K562 (cell line): ENCODE measurements at regions not wholly inside any gene's neighbourhood (a gene's known extent, or its start where the extent isn't known, plus 50 kb on each side); places are given as distances from the start of the nearest gene placed in this dataset.
A peak's percentile ranks its signal among the peaks of the same experiment; 100 is the strongest.

Source experiments
- ATAC-seq: fragments of 200-7000 bp; cut with Tn5 transposase; 3 replicates; pipeline ENCODE4 v1.9.1; 2020; ENCODE audit warnings: moderate library complexity
- BruUV-seq: library from RNA; stranded (reverse); fragments of 400-500 nt; replicated peaks from 2 replicates; lab custom pipeline; 2021; lab: Mats Ljungman, UMichigan
- CTCF ChIA-PET: fragments of 300-600 bp; formaldehyde crosslinking; extraction: SDS; loops from one replicate; lab custom pipeline; 2021; ENCODE audit warnings: low intra/inter-chr PET ratio; lab: Yijun Ruan, JAX
- POLR2A ChIA-PET: fragments of 300-600, 350-650 bp; sonication (Branson Sonifier 250); formaldehyde crosslinking; extraction: SDS; loops from one replicate; lab custom pipeline; 2021; ENCODE audit warnings: antibody characterized with exemption, inconsistent platforms; lab: Yijun Ruan, JAX
- DNase-seq, 4 experiments: peaks; one replicate each; pipeline versions ENCODE4 v3.0.0 to v3.0.0-alpha.2; 2011 to 2018; ENCODE audit warnings: low spot score in 3 of 4, mixed read lengths in 3 of 4; ENCODE audit errors: extremely low read depth in 1 of 4
- FAIRE-seq: peaks from 2 replicates; lab custom pipeline; 2011; peaks lifted over from hg19 to GRCh38; lab: Jason Lieb, UNC
- H2AFZ ChIP-seq: 2 replicates; pipeline ENCODE4 v1.6.0; 2011; ENCODE audit warnings: low read depth, low read length, control low read depth, inconsistent platforms
- H3K27ac ChIP-seq: fragments of 200-600 bp; 3 replicates; pipeline ENCODE4 v1.8.0; 2011; ENCODE audit warnings: low read depth, mild to moderate bottlenecking, control low read depth, inconsistent platforms, low read length, moderate library complexity, mixed read lengths; ENCODE audit errors: extremely low read depth
- H3K27me3 ChIP-seq, 2 experiments: fragments of 300-600 bp in 1 of 2; 2 replicates in 1 of 2; 3 replicates in 1 of 2; pipeline versions ENCODE4 v1.6.0 to v1.8.0; 2011; ENCODE audit warnings: inconsistent platforms in 2 of 2, low read length in 2 of 2, mild to moderate bottlenecking in 1 of 2, mixed read lengths in 1 of 2, moderate library complexity in 1 of 2; ENCODE audit not compliant: control insufficient read depth in 2 of 2, insufficient read depth in 2 of 2
- H3K36me3 ChIP-seq: fragments of 300-600 bp; 3 replicates; pipeline ENCODE4 v1.8.0; 2011; ENCODE audit warnings: mild to moderate bottlenecking, low read length, inconsistent platforms; ENCODE audit not compliant: control insufficient read depth, insufficient read depth
- H3K4me1 ChIP-seq, 2 experiments: fragments of 200-600 bp in 1 of 2; replicated peaks in 1 of 2; 2 replicates in 1 of 2; 3 replicates in 1 of 2; pipeline versions ENCODE4 v1.5.1 to v1.8.0; 2011; ENCODE audit warnings: inconsistent platforms in 2 of 2, low read length in 2 of 2, mild to moderate bottlenecking in 1 of 2, mixed read lengths in 1 of 2, moderate library complexity in 1 of 2; ENCODE audit not compliant: control insufficient read depth in 2 of 2, insufficient read depth in 2 of 2
- H3K4me2 ChIP-seq: 2 replicates; pipeline ENCODE4 v1.6.1; 2011; ENCODE audit warnings: low read length, control low read depth, inconsistent platforms, mixed read lengths; ENCODE audit not compliant: insufficient read depth
- H3K4me3 ChIP-seq: fragments of 200-600 bp; sonication (generic), shearing (Covaris generic); 2 replicates; pipeline ENCODE4 v1.5.1; 2016; ENCODE audit warnings: control low read depth, inconsistent platforms
- H3K79me2 ChIP-seq: fragments of 200-600 bp; 3 replicates; pipeline ENCODE4 v1.8.0; 2011; ENCODE audit warnings: low read length, inconsistent platforms; ENCODE audit not compliant: control insufficient read depth, insufficient read depth
- H3K9ac ChIP-seq, 2 experiments: 2 replicates each; pipeline versions ENCODE4 v1.6.0 to v1.6.1; 2011; ENCODE audit warnings: low read depth in 2 of 2, low read length in 2 of 2, control low read depth in 1 of 2, inconsistent platforms in 1 of 2, mild to moderate bottlenecking in 1 of 2, mixed read lengths in 1 of 2; ENCODE audit not compliant: insufficient read depth in 1 of 2
- H3K9me1 ChIP-seq: one replicate; pipeline ENCODE4 v1.6.0; 2011; ENCODE audit warnings: inconsistent platforms, mild to moderate bottlenecking, low read length, moderate library complexity; ENCODE audit not compliant: control insufficient read depth, insufficient read depth
- H3K9me3 ChIP-seq: replicated peaks from 2 replicates; pipeline ENCODE4 v1.5.1; 2011; ENCODE audit warnings: low read depth, low read length, inconsistent platforms; ENCODE audit not compliant: control insufficient read depth, insufficient read depth
- H4K20me1 ChIP-seq: replicated peaks from 2 replicates; pipeline ENCODE4 v1.6.1; 2011; ENCODE audit warnings: low read length, inconsistent platforms, mixed read lengths; ENCODE audit not compliant: control insufficient read depth, insufficient read depth
- C11orf30 ChIP-seq: fragments of 450-650 bp; IDR thresholded peaks from 2 replicates; pipeline ENCODE4 v1.6.1; 2016; ENCODE audit warnings: low read depth, mild to moderate bottlenecking
- CCAR2 ChIP-seq: fragments of 200-400 bp; formaldehyde crosslinking; IDR thresholded peaks from 2 replicates; pipeline ENCODE4 v1.6.1; 2017; ENCODE audit warnings: mild to moderate bottlenecking, low read depth, low read length
- MAFF ChIP-seq: IDR thresholded peaks from 2 replicates; pipeline ENCODE4 v1.6.1; 2012; ENCODE audit warnings: low read length, improper control_type of control experiment
- MAFG ChIP-seq: fragments of 450-650 bp; conservative IDR thresholded peaks from 2 replicates; pipeline ENCODE4 v1.6.1; 2016; ENCODE audit warnings: missing genetic modification characterization, missing compliant biosample characterization
- MAFK ChIP-seq: IDR thresholded peaks from 2 replicates; pipeline ENCODE4 v1.6.1; 2011; ENCODE audit warnings: low read length, improper control_type of control experiment
- MTA3 ChIP-seq: fragments of 450-650 bp; formaldehyde crosslinking; IDR thresholded peaks from 2 replicates; pipeline ENCODE4 v1.6.1; 2017; ENCODE audit warnings: mild to moderate bottlenecking, borderline replicate concordance
- NR3C1 ChIP-seq: sonication (generic); formaldehyde crosslinking; IDR thresholded peaks from 2 replicates; pipeline ENCODE4 v1.8.1; 2022; ENCODE audit warnings: missing genetic modification reagents
- POLR3A ChIP-seq: IDR thresholded peaks from 2 replicates; pipeline ENCODE4 v1.6.1; 2011; ENCODE audit warnings: borderline replicate concordance, mild to moderate bottlenecking, moderate library complexity; ENCODE audit not compliant: insufficient read length, insufficient read depth; ENCODE audit errors: extremely low read depth
- PTBP1 ChIP-seq: fragments of 200-400 bp; formaldehyde crosslinking; IDR thresholded peaks from 2 replicates; pipeline ENCODE4 v1.6.1; 2017; ENCODE audit warnings: low read depth, low read length
- RBBP5 ChIP-seq: fragments of 200-600 bp; sonication (generic); IDR thresholded peaks from 2 replicates; pipeline ENCODE4 v1.6.1; 2012; ENCODE audit warnings: borderline replicate concordance, mild to moderate bottlenecking, low read length, control low read depth, inconsistent platforms; ENCODE audit not compliant: insufficient read depth, poor library complexity, severe bottlenecking
- SMARCA4 ChIP-seq: fragments of 450-650 bp; IDR thresholded peaks from 2 replicates; pipeline ENCODE4 v1.6.1; 2016
- SNIP1 ChIP-seq: fragments of 450-650 bp; IDR thresholded peaks from 2 replicates; pipeline ENCODE4 v1.7.1; 2017; ENCODE audit warnings: low read depth, mild to moderate bottlenecking
- ZBTB11 ChIP-seq, 3 experiments: fragments of 200-800 bp in 1 of 3; fragments of 250-450 bp in 1 of 3; fragments of 450-650 bp in 1 of 3; sonication (Bioruptor Pico) in 1 of 3; sonication (Bioruptor generic) in 1 of 3; formaldehyde crosslinking in 1 of 3; IDR thresholded peaks; 2 replicates each; pipeline versions ENCODE4 v1.6.1 to v1.8.0; 2016 to 2022; ENCODE audit warnings: mild to moderate bottlenecking in 2 of 3, missing genetic modification characterization in 2 of 3, missing compliant biosample characterization in 1 of 3, moderate library complexity in 1 of 3
- ZNF316 ChIP-seq: fragments of 450-650 bp; IDR thresholded peaks from 2 replicates; pipeline ENCODE4 v1.6.1; 2016
- ZNF76 ChIP-seq: fragments of 250-450 bp; sonication (Bioruptor Pico); IDR thresholded peaks from 2 replicates; pipeline ENCODE4 v1.4.0; 2020; ENCODE audit warnings: mild to moderate bottlenecking, moderate library complexity, borderline replicate concordance
- in situ Hi-C: fragments of 300-500 bp; cut with MboI; formaldehyde crosslinking; loops from 4 replicates; pipeline ENCODE4 v1.15.0; 2018; ENCODE audit warnings: inconsistent platforms, mixed read lengths
- intact Hi-C: fragments of 100-400 bp; cut with micrococcal nuclease; formaldehyde crosslinking; loops from 2 replicates; pipeline ENCODE4 v1.14.2; 2022
- TF ChIP-seq, protein P1 (sequence below), 2 experiments: fragments of 250-450 bp in 1 of 2; fragments of 450-650 bp in 1 of 2; sonication (Bioruptor Pico) in 1 of 2; IDR thresholded peaks; 2 replicates each; pipeline versions ENCODE4 v1.6.1 to v1.8.0; 2016 to 2021; ENCODE audit warnings: mild to moderate bottlenecking in 2 of 2, moderate library complexity in 2 of 2, missing compliant biosample characterization in 1 of 2, missing genetic modification characterization in 1 of 2

- TF ChIP-seq RBBP5 (no peak), MTA3 (no peak), POLR3A (no peak), PTBP1 (no peak), ZBTB11 (CRISPR knock-in tag; IDR thresholded peaks at IDR 0.05) (no peak), ZNF76 (CRISPR knock-in tag) (no peak)
- TF ChIP-seq, all 486 proteins: peak for 4
These were observed 58.2 kb upstream of the ICA1 start (continued) for GRCh38 chr7:8320174-8320573.

DNA sequence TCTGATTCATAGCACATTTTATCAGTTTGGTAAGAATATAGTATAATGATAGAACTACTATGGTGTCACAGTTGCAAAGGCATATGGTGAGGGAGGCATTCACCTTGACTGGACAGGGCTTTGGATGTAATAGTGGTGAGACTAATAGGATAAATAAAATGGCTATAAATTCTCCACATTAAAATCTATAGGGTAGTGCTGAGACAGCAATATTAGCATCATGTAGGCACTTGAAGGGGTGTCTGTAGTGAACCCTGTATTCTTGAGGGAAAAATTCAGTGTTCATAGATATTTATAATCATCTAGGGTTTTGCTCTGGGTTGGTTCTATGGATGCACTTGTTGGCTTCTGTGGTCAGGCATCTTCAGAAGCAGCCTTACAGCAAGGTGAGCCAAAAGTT lies 59.3 kb upstream of the ICA1 start:
- POLR2A ChIA-PET = no interaction called here
- intact Hi-C loops = no loop called here
- no TSS peak for BruUV-seq

More for the DNA sequence above, 59.3 kb upstream of the ICA1 start:
- TF ChIP-seq C11orf30 (peak; percentile 44; the same call in 1 of the 2 replicates), ZNF316 (peak; percentile 56), SMARCA4 (no peak), SNIP1 (no peak), MAFG (tag) (0 out of 2 replicates have a peak, but pooled peaks have one; percentile 24), CCAR2 (no peak), MAFF (peak; percentile 38; the same call in 1 of the 2 replicates), NR3C1 (no peak), MAFK (0 out of 2 replicates have a peak, but pooled peaks have one; percentile 29)
- TF ChIP-seq, protein P1, sequence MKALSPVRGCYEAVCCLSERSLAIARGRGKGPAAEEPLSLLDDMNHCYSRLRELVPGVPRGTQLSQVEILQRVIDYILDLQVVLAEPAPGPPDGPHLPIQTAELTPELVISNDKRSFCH (CRISPR knock-in tag; IDR thresholded peaks at IDR 0.05) = no peak
- TF ChIP-seq, protein P1 (tag; IDR thresholded peaks at IDR 0.05) = no peak
- ATAC-seq (no peak), DNase-seq (no peak), FAIRE-seq (no peak)
- Histone ChIP-seq H3K4me1 (peaks cover 0 to 8% of the 10 kb centered on the region in 2 experiments; a peak in 3 of 5 replicates), H3K9ac (no peak overlapping the region), H3K36me3 (peaks cover 7% of the 10 kb centered on the region; the same call in 1 of the 3 replicates), H3K79me2 (no peaks in the 10 kb centered on the region), H3K9me3 (no peaks in the 10 kb centered on the region; the same call in 1 of the 2 replicates), H3K4me3 (no peak overlapping the region), H3K27me3 (no peaks in the 10 kb centered on the region), H2AFZ (no peak overlapping the region), H3K9me1 (no peaks in the 10 kb centered on the region), H3K27ac (no peak overlapping the region), H3K4me2 (no peak overlapping the region), H4K20me1 (no peaks in the 10 kb centered on the region)
- in situ Hi-C loops = no loop called here
- CTCF ChIA-PET = no interaction called here
